ENCODE measurements at regions not wholly inside any gene's neighbourhood (a gene's known extent, or its start where the extent isn't known, plus 50 kb on each side); places are given as distances from the start of the nearest gene placed in this dataset.

DNA sequence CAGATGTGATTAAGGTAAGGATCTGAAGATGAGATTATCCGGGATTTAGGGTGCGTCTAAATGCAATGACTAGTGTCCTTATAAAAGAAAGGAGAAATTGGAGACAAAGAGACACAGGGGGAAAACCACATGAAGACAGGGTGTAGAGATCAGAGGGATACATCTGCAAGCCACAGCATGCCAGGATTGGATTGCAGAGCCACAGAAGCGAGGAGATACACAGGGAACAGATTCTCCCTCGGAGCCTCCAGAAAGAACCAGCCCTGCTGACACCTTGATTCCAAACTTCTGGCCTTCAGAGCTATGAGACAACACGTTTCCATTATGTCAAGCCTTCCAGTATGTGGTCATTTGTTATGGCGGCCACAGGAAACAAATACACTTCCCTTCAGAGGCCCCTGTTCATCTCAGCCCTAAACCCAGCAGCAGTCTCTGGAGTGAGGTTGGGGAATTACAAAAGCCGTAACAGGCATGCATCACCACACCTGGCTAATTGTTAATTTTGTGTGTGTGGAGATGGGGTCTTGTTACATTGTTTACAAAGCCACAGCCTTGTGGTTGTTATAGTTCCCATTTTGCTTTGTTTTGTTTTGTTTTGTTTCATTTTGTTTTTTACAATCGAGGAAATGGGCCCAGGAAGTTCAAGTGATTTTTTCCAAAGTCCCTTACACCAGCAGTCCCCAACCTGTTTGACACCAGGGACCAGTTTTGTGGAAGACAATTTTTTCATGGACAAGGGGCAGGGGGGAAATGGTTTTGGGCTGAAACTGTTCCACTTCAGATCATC lies 51.6 kb upstream of the LYRM9 start:
- TF ChIP-seq POLR2AphosphoS5 (IDR thresholded peaks at IDR 0.05), result no peak
- TF ChIP-seq, protein P1, sequence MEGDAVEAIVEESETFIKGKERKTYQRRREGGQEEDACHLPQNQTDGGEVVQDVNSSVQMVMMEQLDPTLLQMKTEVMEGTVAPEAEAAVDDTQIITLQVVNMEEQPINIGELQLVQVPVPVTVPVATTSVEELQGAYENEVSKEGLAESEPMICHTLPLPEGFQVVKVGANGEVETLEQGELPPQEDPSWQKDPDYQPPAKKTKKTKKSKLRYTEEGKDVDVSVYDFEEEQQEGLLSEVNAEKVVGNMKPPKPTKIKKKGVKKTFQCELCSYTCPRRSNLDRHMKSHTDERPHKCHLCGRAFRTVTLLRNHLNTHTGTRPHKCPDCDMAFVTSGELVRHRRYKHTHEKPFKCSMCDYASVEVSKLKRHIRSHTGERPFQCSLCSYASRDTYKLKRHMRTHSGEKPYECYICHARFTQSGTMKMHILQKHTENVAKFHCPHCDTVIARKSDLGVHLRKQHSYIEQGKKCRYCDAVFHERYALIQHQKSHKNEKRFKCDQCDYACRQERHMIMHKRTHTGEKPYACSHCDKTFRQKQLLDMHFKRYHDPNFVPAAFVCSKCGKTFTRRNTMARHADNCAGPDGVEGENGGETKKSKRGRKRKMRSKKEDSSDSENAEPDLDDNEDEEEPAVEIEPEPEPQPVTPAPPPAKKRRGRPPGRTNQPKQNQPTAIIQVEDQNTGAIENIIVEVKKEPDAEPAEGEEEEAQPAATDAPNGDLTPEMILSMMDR (IDR thresholded peaks at IDR 0.05), result no peak
- TF ChIP-seq EP300 (IDR thresholded peaks at IDR 0.05), result no peak
- TF ChIP-seq POLR2A (IDR thresholded peaks at IDR 0.05), result no peak
- no peaks in the 10 kb centered on the region for H3K36me3 ChIP-seq
- H3K4me1 ChIP-seq, result peaks cover 0 to 6% (median 0%) of the 10 kb centered on the region in 4 donors

DNA sequence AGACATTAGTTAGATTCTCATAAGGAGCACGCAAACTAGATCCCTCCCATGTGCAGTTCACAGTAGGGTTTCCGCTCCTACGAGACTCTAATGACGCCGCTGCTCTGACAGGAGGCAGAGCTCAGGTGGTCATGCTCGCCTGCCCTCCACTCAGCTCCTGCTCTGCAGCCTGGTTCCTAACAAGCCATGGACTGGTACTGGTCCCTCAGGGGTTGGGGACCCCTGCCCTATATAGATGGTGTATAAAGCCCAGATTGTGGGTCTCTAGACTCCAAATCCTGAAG lies 52.1 kb upstream of the LYRM9 start:
- Histone ChIP-seq H3K9me3 (no peaks in the 10 kb centered on the region), H3K27me3 (no peaks in the 10 kb centered on the region), H3K27ac (no peak overlapping the region), H3K4me1 (peaks cover 0 to 2% (median 0%) of the 10 kb centered on the region in 4 donors), H3K4me3 (no peak overlapping the region), H3K36me3 (no peaks in the 10 kb centered on the region)
- intact Hi-C loops (cut with DNase I; ENCODE audit: low total_unique reads), result no loop called here
- no peak for DNase-seq
- 67 to 90% (median 87%) methylated on average over 1 to 6 of the region's 6 CpGs for WGBS, 5 donors
- TF ChIP-seq, protein P1 (IDR thresholded peaks at IDR 0.05), result no peak
- no peak for TF ChIP-seq POLR2AphosphoS5 (IDR thresholded peaks at IDR 0.05)
- TF ChIP-seq EP300 (IDR thresholded peaks at IDR 0.05), result no peak
- no peak for TF ChIP-seq POLR2A (IDR thresholded peaks at IDR 0.05)

More for the DNA sequence above, 51.6 kb upstream of the LYRM9 start:
- no peaks in the 10 kb centered on the region for H3K27me3 ChIP-seq
- WGBS, 5 donors, result 61 to 77% (median 69%) methylated on average over 8 of the region's 8 CpGs
- intact Hi-C loops (cut with DNase I; ENCODE audit: low total_unique reads), result no loop called here
- H3K27ac ChIP-seq, result no peak overlapping the region
- no peak overlapping the region for H3K4me3 ChIP-seq
- DNase-seq, result no peak
- H3K9me3 ChIP-seq, result no peaks in the 10 kb centered on the region

DNA sequence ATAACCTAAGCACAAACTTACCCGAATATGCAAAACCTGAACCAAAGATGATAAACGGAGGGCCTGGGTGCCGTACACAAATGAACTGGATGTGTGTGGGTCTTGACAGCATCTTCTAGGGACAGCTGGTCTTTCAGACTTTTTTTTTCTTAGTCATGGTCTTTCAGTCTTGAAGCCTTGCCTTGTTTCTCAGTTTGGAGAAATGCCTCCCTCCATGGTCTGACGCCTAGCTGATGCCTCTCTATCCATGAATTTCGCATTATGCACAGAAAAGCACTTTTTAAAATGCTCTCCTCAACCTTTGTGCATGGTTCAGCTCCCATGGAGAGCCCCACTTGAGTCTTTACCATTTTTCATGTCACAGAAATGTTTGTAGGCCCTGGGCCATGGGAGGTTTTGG lies 52.8 kb upstream of the LYRM9 start:
- intact Hi-C loops (cut with DNase I; ENCODE audit: low total_unique reads), result no loop called here
- TF ChIP-seq, protein P1 (IDR thresholded peaks at IDR 0.05), result no peak
- TF ChIP-seq EP300 (IDR thresholded peaks at IDR 0.05) (no peak), POLR2A (IDR thresholded peaks at IDR 0.05) (no peak), POLR2AphosphoS5 (IDR thresholded peaks at IDR 0.05) (no peak)

DNA sequence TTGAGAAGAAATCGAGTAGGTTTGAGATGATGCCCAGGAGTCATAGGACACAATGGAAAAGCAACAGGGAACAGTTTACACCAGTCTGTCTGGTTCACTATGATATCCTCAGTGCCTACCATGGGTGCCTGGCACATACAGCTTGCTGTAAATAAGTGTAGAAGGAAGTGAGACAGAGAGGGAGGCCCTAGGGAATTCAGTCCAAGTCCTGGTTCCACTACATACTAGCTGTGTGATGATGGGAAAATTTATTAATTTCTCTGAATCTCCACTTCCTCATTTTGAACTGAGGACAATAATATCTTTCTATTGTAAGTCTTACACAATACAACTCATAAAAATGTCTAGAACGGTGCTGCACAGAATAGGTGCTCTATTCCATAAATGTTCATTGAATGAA lies 53.3 kb upstream of the LYRM9 start:
- no peak overlapping the region for H3K4me3 ChIP-seq
- intact Hi-C loops (cut with DNase I; ENCODE audit: low total_unique reads), result no loop called here
- no peak for DNase-seq
- H3K27me3 ChIP-seq, result peaks cover 0 to 6% (median 0%) of the 10 kb centered on the region in 3 donors
- H3K9me3 ChIP-seq, result no peaks in the 10 kb centered on the region
- no peaks in the 10 kb centered on the region for H3K4me1 ChIP-seq
- H3K36me3 ChIP-seq, result no peaks in the 10 kb centered on the region
- TF ChIP-seq EP300 (IDR thresholded peaks at IDR 0.05) (no peak), POLR2A (IDR thresholded peaks at IDR 0.05) (no peak), POLR2AphosphoS5 (IDR thresholded peaks at IDR 0.05) (no peak)
- TF ChIP-seq, protein P1 (IDR thresholded peaks at IDR 0.05), result no peak
- no peak overlapping the region for H3K27ac ChIP-seq
- WGBS, 5 donors, result 54 to 83% (median 69%) methylated on average over 2 of the region's 2 CpGs

More for the DNA sequence above, 52.8 kb upstream of the LYRM9 start:
- Histone ChIP-seq H3K4me3 (no peak overlapping the region), H3K36me3 (no peaks in the 10 kb centered on the region), H3K27ac (no peak overlapping the region), H3K4me1 (no peaks in the 10 kb centered on the region), H3K9me3 (no peaks in the 10 kb centered on the region), H3K27me3 (peaks cover 0 to 2% (median 0%) of the 10 kb centered on the region in 3 donors)
- WGBS, 5 donors, result 81 to 94% (median 86%) methylated on average over 5 of the region's 5 CpGs
- DNase-seq, result no peak

Measured in stomach (tissue), 8 donors.